Caco-2 (cell line): ENCODE measurements at regions not wholly inside any gene's neighbourhood (a gene's known extent, or its start where the extent isn't known, plus 50 kb on each side); places are given as distances from the start of the nearest gene placed in this dataset.

Source experiments
- BruUV-seq: library from RNA; stranded (reverse); fragments of 400-500 nt; replicated peaks from 2 replicates; lab custom pipeline; 2021; lab: Mats Ljungman, UMichigan
- CTCF ChIA-PET: fragments of 300-600 bp; sonication (Branson Sonifier 250); formaldehyde crosslinking; loops from one replicate; lab custom pipeline; 2022; ENCODE audit warnings: antibody characterized with exemption; lab: Charles Lee
- POLR2A ChIA-PET: fragments of 300-600 bp; sonication (Branson Sonifier 250); formaldehyde crosslinking; loops from one replicate; lab custom pipeline; 2022; ENCODE audit warnings: antibody characterized with exemption; lab: Charles Lee
- DNase-seq, 2 experiments: peaks; one replicate each; pipeline versions ENCODE4 v3.0.0 to v3.0.0-alpha.2; 2020 to 2022
- H3K27me3 ChIP-seq: replicated peaks from 2 replicates; pipeline ENCODE4 v1.6.0; 2011; ENCODE audit warnings: low read length; ENCODE audit not compliant: control insufficient read depth, insufficient read depth
- H3K36me3 ChIP-seq: 2 replicates; pipeline ENCODE4 v1.5.1; 2011; ENCODE audit warnings: low read length; ENCODE audit not compliant: control insufficient read depth, insufficient read depth
- H3K4me1 ChIP-seq: fragments of 250-450 bp; sonication (Bioruptor Pico); 2 replicates; pipeline ENCODE4 v1.5.1; 2020; ENCODE audit warnings: mild to moderate bottlenecking
- H3K4me3 ChIP-seq: 2 replicates; pipeline ENCODE4 v1.5.1; 2011; ENCODE audit warnings: low read depth, mild to moderate bottlenecking, control low read depth, low read length
- H3K9me3 ChIP-seq: fragments of 250-450 bp; sonication (Bioruptor Pico); 2 replicates; pipeline ENCODE4 v1.5.1; 2020; ENCODE audit warnings: mild to moderate bottlenecking, moderate library complexity
- H3K27ac Mint-ChIP-seq: one replicate; pipeline ENCODE4 v1.8.0; 2022; ENCODE audit warnings: mixed read lengths; ENCODE audit not compliant: unreplicated experiment
- H3K27me3 Mint-ChIP-seq: one replicate; pipeline ENCODE4 v1.8.0; 2022; ENCODE audit warnings: mixed read lengths; ENCODE audit not compliant: insufficient read depth, unreplicated experiment
- H3K36me3 Mint-ChIP-seq: one replicate; pipeline ENCODE4 v1.8.0; 2022; ENCODE audit warnings: mild to moderate bottlenecking, mixed read lengths; ENCODE audit not compliant: insufficient read depth, unreplicated experiment
- H3K4me1 Mint-ChIP-seq: one replicate; pipeline ENCODE4 v1.8.0; 2022; ENCODE audit warnings: low read depth, mixed read lengths; ENCODE audit not compliant: unreplicated experiment
- H3K4me3 Mint-ChIP-seq: one replicate; pipeline ENCODE4 v1.8.0; 2022; ENCODE audit warnings: mild to moderate bottlenecking, moderate library complexity, mixed read lengths; ENCODE audit not compliant: unreplicated experiment
- H3K9me3 Mint-ChIP-seq: one replicate; pipeline ENCODE4 v1.8.0; 2022; ENCODE audit warnings: mixed read lengths; ENCODE audit not compliant: unreplicated experiment
- CTCF ChIP-seq, 2 experiments: fragments of 200-600 bp in 1 of 2; IDR thresholded peaks; 1 replicate in 1 of 2; 2 replicates in 1 of 2; pipeline versions ENCODE4 v1.5.1 to v1.8.0; 2011 to 2022; ENCODE audit warnings: antibody characterized with exemption in 1 of 2, control low read depth in 1 of 2, inconsistent platforms in 1 of 2, low read depth in 1 of 2, low read length in 1 of 2, mild to moderate bottlenecking in 1 of 2, moderate library complexity in 1 of 2; ENCODE audit not compliant: insufficient read depth in 1 of 2, severe bottlenecking in 1 of 2, unreplicated experiment in 1 of 2
- intact Hi-C: fragments of 100-400 bp; cut with micrococcal nuclease; formaldehyde crosslinking; loops from one replicate; pipeline ENCODE4 v1.10.0; 2022; ENCODE audit not compliant: unreplicated experiment

- Mint-ChIP-seq H3K4me1 (no peaks in the 10 kb centered on the region), H3K9me3 (no peaks in the 10 kb centered on the region), H3K4me3 (no peak overlapping the region), H3K27ac (no peak overlapping the region), H3K27me3 (peaks cover 4% of the 10 kb centered on the region), H3K36me3 (no peaks in the 10 kb centered on the region)
- ChIA-PET CTCF (no interaction called here), POLR2A (no interaction called here)
- no peak for DNase-seq
- BruUV-seq = no TSS peak
- peaks cover 3% of the 10 kb centered on the region; the same call in 1 of the 2 replicates for H3K9me3 ChIP-seq
- no peaks in the 10 kb centered on the region for H3K36me3 ChIP-seq
- TF ChIP-seq CTCF (IDR thresholded peaks at IDR 0.05; ENCODE audit: insufficient read depth in 1 of 2, low read depth in 1 of 2, low read length in 1 of 2, severe bottlenecking in 1 of 2, unreplicated experiment in 1 of 2) = no peak
- no peaks in the 10 kb centered on the region for H3K4me1 ChIP-seq
- no peaks in the 10 kb centered on the region for H3K27me3 ChIP-seq
- intact Hi-C loops = no loop called here
- no peak overlapping the region for H3K4me3 ChIP-seq
Observed at GRCh38 chr5:89044674-89045200, 161.8 kb upstream of the MEF2C start.

- Mint-ChIP-seq H3K27ac (no peak overlapping the region), H3K4me1 (no peaks in the 10 kb centered on the region), H3K36me3 (no peaks in the 10 kb centered on the region), H3K9me3 (peaks cover 3% of the 10 kb centered on the region), H3K27me3 (peaks cover 4% of the 10 kb centered on the region), H3K4me3 (no peak overlapping the region)
- Histone ChIP-seq H3K36me3 (no peaks in the 10 kb centered on the region), H3K27me3 (no peaks in the 10 kb centered on the region), H3K4me1 (no peaks in the 10 kb centered on the region), H3K9me3 (no peaks in the 10 kb centered on the region), H3K4me3 (no peak overlapping the region)
- ChIA-PET POLR2A (interaction anchor here (0.6 kb wide), 1 partner anchor 1366 kb away, joined by 6 read pairs; the partner anchor contains the start of gene CETN3), CTCF (no interaction called here)
- BruUV-seq = no TSS peak
- DNase-seq = no peak
- intact Hi-C loops = no loop called here
- TF ChIP-seq CTCF (IDR thresholded peaks at IDR 0.05; ENCODE audit: insufficient read depth in 1 of 2, low read depth in 1 of 2, low read length in 1 of 2, severe bottlenecking in 1 of 2, unreplicated experiment in 1 of 2) = no peak
Observed at GRCh38 chr5:89043676-89044075, 160.7 kb upstream of the MEF2C start.

- H3K27me3 ChIP-seq = no peaks in the 10 kb centered on the region
- peaks cover 10% of the 10 kb centered on the region for H3K9me3 Mint-ChIP-seq
- H3K4me3 ChIP-seq = no peak overlapping the region
- H3K9me3 ChIP-seq = no peaks in the 10 kb centered on the region
- H3K27me3 Mint-ChIP-seq = peaks cover 4% of the 10 kb centered on the region
- H3K4me1 Mint-ChIP-seq = no peaks in the 10 kb centered on the region
- CTCF ChIA-PET = no interaction called here
- POLR2A ChIA-PET = no interaction called here
- no peaks in the 10 kb centered on the region for H3K36me3 Mint-ChIP-seq
- H3K4me1 ChIP-seq = no peaks in the 10 kb centered on the region
- H3K27ac Mint-ChIP-seq = no peak overlapping the region
- no peak overlapping the region for H3K4me3 Mint-ChIP-seq
- no TSS peak for BruUV-seq
- H3K36me3 ChIP-seq = no peaks in the 10 kb centered on the region
- TF ChIP-seq CTCF (IDR thresholded peaks at IDR 0.05; ENCODE audit: insufficient read depth in 1 of 2, low read depth in 1 of 2, low read length in 1 of 2, severe bottlenecking in 1 of 2, unreplicated experiment in 1 of 2) = no peak
- DNase-seq = no peak
- intact Hi-C loops = no loop called here
Observed at GRCh38 chr5:89042746-89043145, 159.8 kb upstream of the MEF2C start.
